IMR-90 (cell line): ENCODE measurements at regions not wholly inside any gene's neighbourhood (a gene's known extent, or its start where the extent isn't known, plus 50 kb on each side); places are given as distances from the start of the nearest gene placed in this dataset.

Source experiments
- ATAC-seq: fragments of 200-7000 bp; cut with Tn5 transposase; 2 replicates; pipeline ENCODE4 v1.9.1; 2020; ENCODE audit warnings: low read depth, mild to moderate bottlenecking, moderate library complexity
- BruUV-seq: library from RNA; stranded (reverse); fragments of 400-500 nt; replicated peaks from 2 replicates; lab custom pipeline; 2021; lab: Mats Ljungman, UMichigan
- CTCF ChIA-PET: fragments of 300-600 bp; formaldehyde crosslinking; extraction: SDS; loops from one replicate; lab custom pipeline; 2021; ENCODE audit warnings: antibody characterized with exemption; lab: Yijun Ruan, JAX
- POLR2A ChIA-PET: fragments of 300-600 bp; sonication (Branson Sonifier 250); formaldehyde crosslinking; loops from one replicate; lab custom pipeline; 2022; ENCODE audit warnings: antibody characterized with exemption; ENCODE audit not compliant: unreplicated experiment; lab: Charles Lee
- DNase-seq: peaks from one replicate; pipeline ENCODE4 v3.0.0; 2013
- H2AFZ ChIP-seq: replicated peaks from 2 replicates; pipeline ENCODE3; 2013; ENCODE audit warnings: low read length, mild to moderate bottlenecking; ENCODE audit not compliant: poor library complexity
- H2AK5ac ChIP-seq: 2 replicates; pipeline ENCODE4 v1.6.1; 2013; ENCODE audit warnings: low read depth, low read length, inconsistent platforms
- H2AK9ac ChIP-seq: replicated peaks from 2 replicates; pipeline ENCODE3; 2013; ENCODE audit warnings: mild to moderate bottlenecking, low read depth, low read length, moderate library complexity; ENCODE audit not compliant: poor library complexity
- H2BK120ac ChIP-seq: 2 replicates; pipeline ENCODE4 v1.6.1; 2013; ENCODE audit warnings: low read depth, low read length, inconsistent platforms
- H2BK15ac ChIP-seq: 3 replicates; pipeline ENCODE4 v1.6.1; 2013; ENCODE audit warnings: low read depth, low read length, inconsistent platforms
- H2BK20ac ChIP-seq: 2 replicates; pipeline ENCODE4 v1.6.1; 2013; ENCODE audit warnings: low read depth, mild to moderate bottlenecking, inconsistent platforms, low read length, moderate library complexity
- H2BK5ac ChIP-seq: 2 replicates; pipeline ENCODE4 v1.6.1; 2013; ENCODE audit warnings: mild to moderate bottlenecking, low read depth, low read length, inconsistent platforms; ENCODE audit not compliant: poor library complexity, severe bottlenecking
- H3K14ac ChIP-seq: replicated peaks from 2 replicates; pipeline ENCODE4 v1.6.1; 2013; ENCODE audit warnings: low read depth, low read length, inconsistent platforms
- H3K18ac ChIP-seq: 2 replicates; pipeline ENCODE4 v1.6.1; 2013; ENCODE audit warnings: low read depth, low read length, control low read depth
- H3K23ac ChIP-seq: 2 replicates; pipeline ENCODE4 v1.6.1; 2013; ENCODE audit warnings: low read depth, low read length, inconsistent platforms
- H3K27ac ChIP-seq: 2 replicates; pipeline ENCODE4 v1.5.1; 2013; ENCODE audit warnings: mild to moderate bottlenecking, control low read depth, low read length; ENCODE audit not compliant: insufficient read depth
- H3K27me3 ChIP-seq: 2 replicates; pipeline ENCODE4 v1.6.1; 2013; ENCODE audit warnings: low read length; ENCODE audit not compliant: control insufficient read depth, insufficient read depth
- H3K36me3 ChIP-seq: 2 replicates; pipeline ENCODE4 v1.6.1; 2013; ENCODE audit warnings: low read length, mixed read lengths; ENCODE audit not compliant: control insufficient read depth, insufficient read depth
- H3K4ac ChIP-seq: 2 replicates; pipeline ENCODE4 v1.6.1; 2013; ENCODE audit warnings: low read depth, low read length, inconsistent platforms
- H3K4me1 ChIP-seq: 2 replicates; pipeline ENCODE4 v1.6.1; 2013; ENCODE audit warnings: low read length, mixed read lengths; ENCODE audit not compliant: control insufficient read depth, insufficient read depth
- H3K4me2 ChIP-seq: 2 replicates; pipeline ENCODE4 v1.6.1; 2013; ENCODE audit warnings: low read depth, mild to moderate bottlenecking, control low read depth, low read length, moderate library complexity
- H3K4me3 ChIP-seq: 2 replicates; pipeline ENCODE4 v1.5.1; 2013; ENCODE audit warnings: low read depth, mild to moderate bottlenecking, control low read depth, low read length, moderate library complexity; ENCODE audit not compliant: insufficient read depth
- H3K56ac ChIP-seq: 2 replicates; pipeline ENCODE4 v1.6.1; 2013; ENCODE audit warnings: low read length, inconsistent platforms; ENCODE audit not compliant: insufficient read depth; ENCODE audit errors: extremely low read depth
- H3K79me1 ChIP-seq, 2 experiments: 2 replicates each; pipeline ENCODE4 v1.6.1; 2013; ENCODE audit warnings: low read length in 2 of 2, inconsistent platforms in 1 of 2, low read depth in 1 of 2
- H3K9ac ChIP-seq: 2 replicates; pipeline ENCODE4 v1.6.1; 2013; ENCODE audit warnings: low read depth, low read length, control low read depth
- H3K9me1 ChIP-seq: 2 replicates; pipeline ENCODE4 v1.6.1; 2013; ENCODE audit warnings: low read length, inconsistent platforms; ENCODE audit not compliant: insufficient read depth
- H3K9me3 ChIP-seq: 2 replicates; pipeline ENCODE4 v1.6.1; 2013; ENCODE audit warnings: low read length; ENCODE audit not compliant: control insufficient read depth, insufficient read depth
- H4K20me1 ChIP-seq: 2 replicates; pipeline ENCODE4 v1.6.1; 2013; ENCODE audit warnings: low read length, inconsistent platforms; ENCODE audit not compliant: insufficient read depth
- H4K5ac ChIP-seq: 2 replicates; pipeline ENCODE4 v1.6.1; 2013; ENCODE audit warnings: mild to moderate bottlenecking, low read depth, low read length, control low read depth
- H4K8ac ChIP-seq, 2 experiments: 2 replicates each; pipeline ENCODE4 v1.6.1; 2013; ENCODE audit warnings: low read depth in 2 of 2, low read length in 2 of 2, control low read depth in 1 of 2, inconsistent platforms in 1 of 2
- H4K91ac ChIP-seq: 2 replicates; pipeline ENCODE4 v1.6.1; 2013; ENCODE audit warnings: low read depth, low read length, inconsistent platforms; ENCODE audit not compliant: insufficient read depth
- CEBPB ChIP-seq: IDR thresholded peaks from 2 replicates; pipeline ENCODE4 v1.6.1; 2012; ENCODE audit warnings: low read depth, low read length, improper control_type of control experiment
- CTCF ChIP-seq: conservative IDR thresholded peaks from 2 replicates; pipeline ENCODE4 v1.5.1; 2012; ENCODE audit warnings: mild to moderate bottlenecking, low read depth, low read length, improper control_type of control experiment
- FOS ChIP-seq: fragments of 150-350 bp; IDR thresholded peaks from 2 replicates; pipeline ENCODE4 v1.6.1; 2016; ENCODE audit warnings: low read depth, low read length
- WGBS, 2 experiments: methylation state at CpG; one replicate each; pipeline versions ENCODE4 v1.1.5 to v1.1.7; 2013; ENCODE audit warnings: missing lambda C conversion rate in 2 of 2; ENCODE audit not compliant: insufficient read length in 1 of 2; ENCODE audit errors: extremely low coverage in 2 of 2; 5-methylcytosine and 5-hydroxymethylcytosine counted together
- dilution Hi-C: fragments of 300-500 bp; cut with HindIII; formaldehyde crosslinking; loops from one replicate; pipeline ENCODE4 v1.14.3; 2018; ENCODE audit warnings: low sequenced_read_pairs; ENCODE audit not compliant: unreplicated experiment
- in situ Hi-C: fragments of 300-500 bp; cut with MboI; formaldehyde crosslinking; loops from 3 replicates; pipeline ENCODE4 v1.14.3; 2019; ENCODE audit warnings: low sequenced_read_pairs, inconsistent platforms, mixed read lengths
- intact Hi-C: fragments of 100-400 bp; cut with micrococcal nuclease; formaldehyde crosslinking; loops from 2 replicates; pipeline ENCODE4 v1.10.0; 2022

- Histone ChIP-seq H2AK5ac (no peak overlapping the region), H3K9me1 (peaks cover 2% of the 10 kb centered on the region; the same call in 1 of the 2 replicates), H3K56ac (no peak overlapping the region), H4K91ac (no peak overlapping the region), H3K4ac (no peak overlapping the region), H2BK20ac (no peak overlapping the region), H4K20me1 (no peaks in the 10 kb centered on the region), H3K27me3 (peaks cover 22% of the 10 kb centered on the region), H3K9ac (no peak overlapping the region), H2BK5ac (no peak overlapping the region), H2BK120ac (no peak overlapping the region), H3K36me3 (no peaks in the 10 kb centered on the region), H3K18ac (no peak overlapping the region), H3K79me1 (no peaks in the 10 kb centered on the region), H2BK15ac (no peak overlapping the region), H4K8ac (no peak overlapping the region), H3K4me1 (peaks cover 5% of the 10 kb centered on the region; the same call in 1 of the 2 replicates), H4K5ac (no peak overlapping the region), H3K4me3 (no peak overlapping the region), H2AK9ac (no peak overlapping the region), H3K14ac (no peak overlapping the region), H3K4me2 (no peak overlapping the region), H3K9me3 (peaks cover 3% of the 10 kb centered on the region), H3K27ac (no peak overlapping the region), H2AFZ (no peak overlapping the region), H3K23ac (no peak overlapping the region)
- ChIA-PET CTCF (no interaction called here), POLR2A (no interaction called here)
- in situ Hi-C loops = no loop called here
- no peak for DNase-seq
- intact Hi-C loops = no loop called here
- TF ChIP-seq FOS (no peak), CTCF (no peak), CEBPB (no peak)
- no peak for ATAC-seq
- WGBS, 2 experiments = no CpG with 5 or more reads among the region's 5 CpGs
- no TSS peak for BruUV-seq
- dilution Hi-C loops = no loop called here
Observed at GRCh38 chr2:45209302-45209701, 200.1 kb upstream of the SIX2 start.
